GM19240 (cell line): ENCODE measurements at regions not wholly inside any gene's neighbourhood (a gene's known extent, or its start where the extent isn't known, plus 50 kb on each side); places are given as distances from the start of the nearest gene placed in this dataset.

Experiments
- DNase-seq: peaks from one replicate; pipeline ENCODE4 v3.0.0; 2011; ENCODE audit warnings: low spot score; ENCODE audit not compliant: insufficient read length

GRCh38 chr1:81493102-81493869 is 307.4 kb upstream of the ADGRL2 start:
- no peak for DNase-seq

GRCh38 chr1:81492628-81493027 is 308.1 kb upstream of the ADGRL2 start:
- no peak for DNase-seq

- DNase-seq: no peak
Observed at GRCh38 chr1:81490614-81491013, 310.1 kb upstream of the ADGRL2 start.

- DNase-seq: no peak
Observed at GRCh38 chr1:81489372-81489934, 311.3 kb upstream of the ADGRL2 start.

- DNase-seq: no peak
Observed at GRCh38 chr1:81484284-81484683, 316.4 kb upstream of the ADGRL2 start.

- DNase-seq: no peak
Observed at GRCh38 chr1:81478219-81478618, 322.5 kb upstream of the ADGRL2 start.

- no peak for DNase-seq
Observed at GRCh38 chr1:81477710-81478109, 323.0 kb upstream of the ADGRL2 start.

- DNase-seq: no peak
Observed at GRCh38 chr1:81472387-81472786, 328.3 kb upstream of the ADGRL2 start.

GRCh38 chr1:81471255-81471654 is 329.5 kb upstream of the ADGRL2 start:
- no peak for DNase-seq

- DNase-seq: no peak
Observed at GRCh38 chr1:81470275-81470674, 330.5 kb upstream of the ADGRL2 start.

GRCh38 chr1:81467383-81467782 is 333.4 kb upstream of the ADGRL2 start:
- no peak for DNase-seq

GRCh38 chr1:81466961-81467360 is 333.8 kb upstream of the ADGRL2 start:
- no peak for DNase-seq

- no peak for DNase-seq
Observed at GRCh38 chr1:81463936-81464837, 336.5 kb upstream of the ADGRL2 start.

GRCh38 chr1:81459043-81459442 is 341.7 kb upstream of the ADGRL2 start:
- no peak for DNase-seq

GRCh38 chr1:81458186-81458585 is 342.5 kb upstream of the ADGRL2 start:
- no peak for DNase-seq

GRCh38 chr1:81455481-81455880 is 345.3 kb upstream of the ADGRL2 start:
- DNase-seq: no peak

GRCh38 chr1:81453971-81454370 is 346.8 kb upstream of the ADGRL2 start:
- no peak for DNase-seq

- DNase-seq: no peak
Observed at GRCh38 chr1:81453367-81453703, 347.4 kb upstream of the ADGRL2 start.

GRCh38 chr1:81452693-81453366 is 347.9 kb upstream of the ADGRL2 start:
- no peak for DNase-seq

GRCh38 chr1:81449786-81450185 is 350.9 kb upstream of the ADGRL2 start:
- no peak for DNase-seq

GRCh38 chr1:81446000-81446669 is 354.6 kb upstream of the ADGRL2 start:
- DNase-seq: no peak
